Sigmoid colon (tissue), 4 donors: ENCODE measurements at regions not wholly inside any gene's neighbourhood (a gene's known extent, or its start where the extent isn't known, plus 50 kb on each side); places are given as distances from the start of the nearest gene placed in this dataset.

Experiments used
- CTCF ChIP-seq, 4 experiments: fragments of 450-650 bp in 3 of 4; fragments of 200-600 bp in 1 of 4; IDR thresholded peaks; one replicate each; pipeline ENCODE4 v1.5.1; 2016 to 2019; ENCODE audit warnings: antibody characterized with exemption in 4 of 4, mild to moderate bottlenecking in 3 of 4, moderate library complexity in 2 of 4
- POLR2AphosphoS5 ChIP-seq, 4 donors: sonication (generic); formaldehyde crosslinking; IDR thresholded peaks; one replicate each; pipeline ENCODE4 v1.6.1; 2017; ENCODE audit warnings: antibody characterized with exemption in 4 of 4

- TF ChIP-seq POLR2AphosphoS5 (IDR thresholded peaks at IDR 0.05) (no peak), CTCF (IDR thresholded peaks at IDR 0.05) (no peak)
These were observed 60.8 kb upstream of the CLMN start for GRCh38 chr14:95380350-95381042.
